ENCODE measurements at regions not wholly inside any gene's neighbourhood (a gene's known extent, or its start where the extent isn't known, plus 50 kb on each side); places are given as distances from the start of the nearest gene placed in this dataset.

DNA sequence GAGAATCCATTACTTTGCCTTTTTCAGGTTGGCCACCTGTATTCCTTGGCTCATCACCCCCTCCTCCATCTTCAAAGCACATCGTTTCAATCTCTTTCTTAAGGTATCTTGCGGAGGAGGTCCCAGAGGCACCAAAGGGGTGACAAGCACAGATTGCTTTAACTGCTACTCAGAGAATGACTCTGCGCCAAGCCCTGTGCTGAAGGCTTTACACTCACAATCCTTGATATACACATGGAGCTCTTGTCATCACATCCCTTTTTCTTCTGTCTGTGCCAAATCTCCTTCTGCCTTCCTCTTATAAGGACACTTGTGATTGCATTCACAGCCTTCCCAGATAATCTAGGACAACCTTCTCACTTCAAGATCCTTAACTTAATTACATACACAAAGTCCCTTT, 134.7 kb upstream of the MAMLD1 start:
- TF ChIP-seq, protein P1, sequence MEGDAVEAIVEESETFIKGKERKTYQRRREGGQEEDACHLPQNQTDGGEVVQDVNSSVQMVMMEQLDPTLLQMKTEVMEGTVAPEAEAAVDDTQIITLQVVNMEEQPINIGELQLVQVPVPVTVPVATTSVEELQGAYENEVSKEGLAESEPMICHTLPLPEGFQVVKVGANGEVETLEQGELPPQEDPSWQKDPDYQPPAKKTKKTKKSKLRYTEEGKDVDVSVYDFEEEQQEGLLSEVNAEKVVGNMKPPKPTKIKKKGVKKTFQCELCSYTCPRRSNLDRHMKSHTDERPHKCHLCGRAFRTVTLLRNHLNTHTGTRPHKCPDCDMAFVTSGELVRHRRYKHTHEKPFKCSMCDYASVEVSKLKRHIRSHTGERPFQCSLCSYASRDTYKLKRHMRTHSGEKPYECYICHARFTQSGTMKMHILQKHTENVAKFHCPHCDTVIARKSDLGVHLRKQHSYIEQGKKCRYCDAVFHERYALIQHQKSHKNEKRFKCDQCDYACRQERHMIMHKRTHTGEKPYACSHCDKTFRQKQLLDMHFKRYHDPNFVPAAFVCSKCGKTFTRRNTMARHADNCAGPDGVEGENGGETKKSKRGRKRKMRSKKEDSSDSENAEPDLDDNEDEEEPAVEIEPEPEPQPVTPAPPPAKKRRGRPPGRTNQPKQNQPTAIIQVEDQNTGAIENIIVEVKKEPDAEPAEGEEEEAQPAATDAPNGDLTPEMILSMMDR (IDR thresholded peaks at IDR 0.05; ENCODE audit: low read depth, low read length), result no peak
- TF ChIP-seq, protein P2, sequence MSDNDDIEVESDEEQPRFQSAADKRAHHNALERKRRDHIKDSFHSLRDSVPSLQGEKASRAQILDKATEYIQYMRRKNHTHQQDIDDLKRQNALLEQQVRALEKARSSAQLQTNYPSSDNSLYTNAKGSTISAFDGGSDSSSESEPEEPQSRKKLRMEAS (IDR thresholded peaks at IDR 0.05; ENCODE audit: low read depth, low read length), result no peak
- TF ChIP-seq POLR2A (IDR thresholded peaks at IDR 0.05; ENCODE audit: extremely low read depth, insufficient read length) (no peak), MYC (IDR thresholded peaks at IDR 0.05; ENCODE audit: low read depth, low read length) (no peak)
